VCaP (cell line): ENCODE measurements at regions not wholly inside any gene's neighbourhood (a gene's known extent, or its start where the extent isn't known, plus 50 kb on each side); places are given as distances from the start of the nearest gene placed in this dataset.

Experiments used
- H3K27ac ChIP-seq: fragments of 450-650 bp; 2 replicates; pipeline ENCODE4 v1.5.1; 2017
- TF ChIP-seq, protein P1 (sequence below): fragments of 450-650 bp; conservative IDR thresholded peaks from 2 replicates; pipeline ENCODE4 v1.5.1; 2017; ENCODE audit warnings: mild to moderate bottlenecking, moderate library complexity

DNA sequence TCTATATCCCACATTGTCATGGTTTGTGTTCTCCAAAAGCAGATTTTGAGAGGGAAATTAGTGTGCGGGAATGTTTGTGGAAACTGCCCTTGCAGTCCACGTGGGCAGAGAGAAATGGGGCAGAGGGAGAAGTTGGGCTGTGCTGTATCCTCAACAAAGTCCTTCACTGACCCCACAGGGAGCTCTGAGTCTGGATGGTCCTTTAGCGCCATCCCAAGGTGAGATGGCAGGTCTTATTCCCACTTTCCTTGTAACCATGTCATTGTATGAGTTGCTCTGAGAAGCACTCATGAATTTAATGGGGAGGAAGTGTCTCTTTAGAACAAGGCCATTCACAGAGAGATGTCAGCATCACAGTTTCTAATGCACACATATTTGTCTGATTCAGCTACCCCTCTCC lies 127.1 kb downstream of the ANKRD18B start:
- TF ChIP-seq, protein P1, sequence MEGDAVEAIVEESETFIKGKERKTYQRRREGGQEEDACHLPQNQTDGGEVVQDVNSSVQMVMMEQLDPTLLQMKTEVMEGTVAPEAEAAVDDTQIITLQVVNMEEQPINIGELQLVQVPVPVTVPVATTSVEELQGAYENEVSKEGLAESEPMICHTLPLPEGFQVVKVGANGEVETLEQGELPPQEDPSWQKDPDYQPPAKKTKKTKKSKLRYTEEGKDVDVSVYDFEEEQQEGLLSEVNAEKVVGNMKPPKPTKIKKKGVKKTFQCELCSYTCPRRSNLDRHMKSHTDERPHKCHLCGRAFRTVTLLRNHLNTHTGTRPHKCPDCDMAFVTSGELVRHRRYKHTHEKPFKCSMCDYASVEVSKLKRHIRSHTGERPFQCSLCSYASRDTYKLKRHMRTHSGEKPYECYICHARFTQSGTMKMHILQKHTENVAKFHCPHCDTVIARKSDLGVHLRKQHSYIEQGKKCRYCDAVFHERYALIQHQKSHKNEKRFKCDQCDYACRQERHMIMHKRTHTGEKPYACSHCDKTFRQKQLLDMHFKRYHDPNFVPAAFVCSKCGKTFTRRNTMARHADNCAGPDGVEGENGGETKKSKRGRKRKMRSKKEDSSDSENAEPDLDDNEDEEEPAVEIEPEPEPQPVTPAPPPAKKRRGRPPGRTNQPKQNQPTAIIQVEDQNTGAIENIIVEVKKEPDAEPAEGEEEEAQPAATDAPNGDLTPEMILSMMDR: no peak
- H3K27ac ChIP-seq: no peak overlapping the region

DNA sequence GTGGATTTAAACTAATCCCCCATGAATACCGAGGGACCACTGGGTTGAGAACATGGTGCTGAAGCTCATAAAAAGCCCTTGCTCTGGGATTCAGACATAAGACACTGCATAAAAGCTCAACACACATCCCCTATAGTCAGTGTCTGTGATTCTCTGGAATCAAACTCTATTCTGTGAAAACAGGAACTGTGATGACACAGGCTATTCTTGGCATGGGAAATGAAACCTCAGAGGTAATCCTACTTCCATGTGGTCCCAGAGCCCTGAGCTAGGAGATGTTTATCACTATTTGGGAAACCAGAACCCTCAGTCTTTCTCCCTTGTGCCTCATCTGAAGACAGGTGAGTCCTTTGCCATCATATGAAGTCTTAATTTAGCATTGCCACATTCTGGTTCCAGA lies 135.4 kb upstream of the PRSS3 start:
- H3K27ac ChIP-seq: no peak overlapping the region
- TF ChIP-seq, protein P1: no peak

DNA sequence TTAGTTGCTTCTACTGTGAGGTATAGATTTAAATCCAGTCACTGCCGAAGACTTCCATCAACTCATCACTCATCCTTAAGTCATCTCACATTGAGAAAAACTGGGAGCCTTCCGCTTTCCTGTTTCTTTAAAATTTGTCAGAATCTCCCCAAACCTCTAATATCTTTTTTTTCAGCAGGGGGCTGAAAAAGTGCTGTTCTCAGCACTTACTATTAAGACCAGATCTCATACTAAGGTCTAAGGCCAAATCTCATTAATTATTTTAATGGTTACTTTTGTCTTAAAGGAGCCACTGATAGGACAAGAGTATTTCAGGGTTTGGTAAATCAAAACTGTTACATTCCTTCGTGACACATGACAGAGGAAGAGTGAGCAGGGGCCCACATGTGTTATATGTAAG lies 134.6 kb upstream of the PRSS3 start:
- TF ChIP-seq, protein P1: no peak
- H3K27ac ChIP-seq: no peak overlapping the region

DNA sequence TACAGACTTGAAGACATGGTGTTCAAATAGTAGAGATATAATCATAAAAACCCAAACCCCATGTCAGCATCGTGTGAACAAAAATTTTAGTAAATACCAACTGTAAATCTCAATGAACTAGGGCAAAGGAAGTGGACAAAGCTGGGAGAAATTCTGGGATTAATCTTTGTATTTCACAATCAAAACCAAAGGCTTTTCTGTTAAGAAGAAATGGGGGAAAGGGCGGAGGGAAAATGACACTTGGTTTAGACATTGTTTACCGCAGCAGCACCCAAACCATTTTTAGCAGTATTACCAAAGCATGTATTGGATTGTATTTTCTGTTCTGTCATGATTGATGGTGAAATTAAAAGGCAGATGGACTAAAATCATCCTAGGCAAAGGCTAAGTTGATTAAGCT lies 134.2 kb upstream of the PRSS3 start:
- no peak overlapping the region for H3K27ac ChIP-seq
- TF ChIP-seq, protein P1: no peak

DNA sequence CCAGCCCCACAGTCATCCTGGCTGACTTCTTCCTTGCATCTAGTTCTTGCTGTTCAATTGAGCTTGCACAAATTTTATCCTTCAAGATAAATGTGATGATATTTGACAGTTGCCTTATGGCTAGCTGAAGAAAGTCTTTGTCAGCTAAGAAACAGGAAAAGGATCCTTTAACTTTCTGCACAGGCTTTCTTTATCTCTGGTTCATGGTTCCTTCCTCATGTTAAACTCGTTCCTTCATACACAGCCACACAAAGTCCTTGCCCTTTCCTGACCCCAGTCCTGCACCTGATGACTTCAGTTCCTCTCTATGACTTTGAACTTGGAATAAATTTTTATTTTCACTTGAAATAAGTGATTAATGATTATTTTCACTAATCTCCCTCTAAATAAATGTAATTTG lies 132.5 kb upstream of the PRSS3 start:
- H3K27ac ChIP-seq: no peak overlapping the region
- TF ChIP-seq, protein P1: no peak

DNA sequence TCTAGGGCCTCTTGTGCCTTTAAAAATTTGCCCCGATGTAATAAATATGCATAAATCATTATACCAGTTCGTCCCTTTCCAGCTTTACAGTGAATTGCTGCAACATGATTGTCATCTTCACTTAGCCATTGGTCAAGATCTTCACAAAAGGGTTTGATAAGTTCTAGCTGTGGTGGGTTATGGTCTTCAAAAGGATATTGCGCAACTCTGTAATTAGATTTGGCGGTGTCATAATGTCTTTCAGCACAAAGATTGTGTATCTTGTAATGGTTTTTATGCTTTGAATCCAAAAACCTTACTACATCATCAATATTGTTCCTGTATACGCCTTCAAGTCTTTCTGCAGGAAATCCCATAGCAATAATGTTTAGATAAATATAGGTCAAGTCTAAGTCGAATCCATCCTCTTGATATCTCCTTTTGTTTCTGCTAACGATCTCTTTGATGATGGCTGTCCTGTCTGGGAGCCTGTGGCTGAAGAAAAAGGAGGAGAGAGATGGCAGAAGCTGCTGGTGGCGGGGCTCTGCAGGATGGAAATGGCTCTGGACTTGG lies 119.1 kb upstream of the PRSS3 start:
- peak overlapping the region; percentile 89 for H3K27ac ChIP-seq

DNA sequence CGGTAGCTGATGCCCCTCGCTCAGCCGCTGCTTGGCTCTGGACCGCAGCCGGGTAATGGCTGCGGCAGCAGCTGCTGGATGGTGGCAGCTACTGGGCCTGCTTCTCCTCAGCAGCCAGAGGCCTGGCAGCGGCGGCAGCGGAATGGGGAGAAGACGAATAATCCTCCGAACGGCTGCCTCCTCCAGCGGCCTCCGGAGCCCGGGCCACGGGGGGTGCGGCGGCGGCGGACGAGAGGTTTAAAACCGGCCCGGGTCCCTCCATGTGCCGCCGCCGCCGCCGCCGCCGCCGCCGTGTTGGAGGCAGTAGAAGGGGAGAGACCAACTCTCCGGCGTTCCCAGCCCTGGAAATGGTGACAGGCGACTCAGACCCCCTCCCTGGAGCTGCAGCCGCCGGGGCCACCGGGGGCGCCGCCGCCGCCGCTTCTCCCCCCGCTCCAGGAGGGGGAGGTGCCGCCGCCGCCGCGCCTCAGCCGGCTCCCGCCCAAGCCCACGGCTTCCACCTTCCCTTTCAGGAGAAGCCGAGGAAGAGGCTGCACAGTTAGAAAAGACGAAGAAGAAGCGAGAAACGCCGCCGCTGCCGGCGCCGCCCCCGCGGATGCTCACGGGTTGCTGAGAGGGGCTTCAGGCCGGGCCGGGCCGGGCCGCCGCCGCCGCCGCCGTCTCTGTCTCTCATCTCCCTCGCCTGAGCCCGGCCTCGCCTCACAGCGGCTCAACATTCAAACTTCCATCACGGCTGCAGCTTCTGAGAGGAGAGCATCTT lies 118.4 kb upstream of the PRSS3 start:
- H3K27ac ChIP-seq: peak overlapping the region; percentile 89
- TF ChIP-seq, protein P1: no peak

DNA sequence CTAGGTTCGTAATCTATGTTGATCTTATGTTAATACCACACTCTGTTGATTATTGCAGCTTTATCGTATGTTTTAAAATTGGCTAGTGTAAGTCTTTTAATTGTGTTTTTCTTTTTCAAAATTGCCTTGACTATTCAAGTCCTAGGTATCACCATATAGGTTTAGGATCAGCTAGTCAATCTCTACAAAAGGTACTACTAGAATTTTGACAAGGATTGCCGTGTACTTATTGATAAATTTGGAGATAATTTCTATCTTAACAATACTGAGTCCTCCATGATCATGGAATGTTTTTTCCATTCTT lies 117.9 kb upstream of the PRSS3 start:
- TF ChIP-seq, protein P1: no peak
- H3K27ac ChIP-seq: peak overlapping the region; percentile 89
